T-helper 2 cell treated with Interferon-gamma antibody and Interleukin-4, amounts not matched to agents 5 μg/mL and 100 μg/mL, for 36 hours (primary cell): ENCODE measurements at regions not wholly inside any gene's neighbourhood (a gene's known extent, or its start where the extent isn't known, plus 50 kb on each side); places are given as distances from the start of the nearest gene placed in this dataset.

ENCODE experiments used
- DNase-seq: peaks from one replicate; pipeline ENCODE4 v3.0.0; 2021; ENCODE audit warnings: low spot score
- H3K27ac Mint-ChIP-seq: one replicate; pipeline ENCODE4 v1.8.0; 2021; ENCODE audit warnings: mild to moderate bottlenecking, mixed read lengths
- H3K27me3 Mint-ChIP-seq: one replicate; pipeline ENCODE4 v1.8.0; 2021; ENCODE audit warnings: low read depth, mixed read lengths
- H3K36me3 Mint-ChIP-seq: one replicate; pipeline ENCODE4 v1.8.0; 2021; ENCODE audit warnings: low read depth, mixed read lengths
- H3K4me1 Mint-ChIP-seq: one replicate; pipeline ENCODE4 v1.8.0; 2021; ENCODE audit warnings: low read depth, mixed read lengths
- H3K4me3 Mint-ChIP-seq: one replicate; pipeline ENCODE4 v1.8.0; 2022; ENCODE audit warnings: mild to moderate bottlenecking, moderate library complexity, mixed read lengths
- H3K9me3 Mint-ChIP-seq: one replicate; pipeline ENCODE4 v1.8.0; 2021; ENCODE audit warnings: mixed read lengths

DNA sequence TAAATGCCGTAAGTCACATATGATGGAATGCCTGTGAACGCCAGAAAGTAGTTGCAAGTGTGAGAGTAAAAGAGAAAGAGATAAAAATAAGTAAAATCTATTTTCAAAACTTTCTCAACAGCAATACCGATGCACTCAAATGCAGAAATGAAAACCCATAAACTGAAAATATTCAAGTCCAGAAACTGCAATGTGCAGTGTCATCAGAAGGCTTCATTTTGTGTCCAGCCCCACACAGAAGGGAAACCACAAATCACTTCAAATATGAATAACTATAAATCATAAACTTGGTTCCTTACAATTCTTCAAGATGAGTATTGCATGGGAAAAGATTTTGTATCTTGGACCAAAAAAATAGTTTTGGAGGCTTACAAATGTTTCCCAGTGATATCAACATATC, 375.2 kb upstream of the ANO5 start:
- Mint-ChIP-seq H3K36me3 (no peaks in the 10 kb centered on the region), H3K4me1 (no peaks in the 10 kb centered on the region), H3K4me3 (no peak overlapping the region), H3K27ac (no peak overlapping the region), H3K9me3 (peaks cover 17% of the 10 kb centered on the region), H3K27me3 (no peaks in the 10 kb centered on the region)
- no peak for DNase-seq

GRCh38 chr11:21820176-21820575, 372.7 kb upstream of the ANO5 start:
- Mint-ChIP-seq H3K4me1 (no peaks in the 10 kb centered on the region), H3K36me3 (no peaks in the 10 kb centered on the region), H3K9me3 (peaks cover 10% of the 10 kb centered on the region), H3K27ac (no peak overlapping the region), H3K27me3 (no peaks in the 10 kb centered on the region), H3K4me3 (no peak overlapping the region)
- no peak for DNase-seq

- Mint-ChIP-seq H3K36me3 (no peaks in the 10 kb centered on the region), H3K9me3 (peaks cover 7% of the 10 kb centered on the region), H3K4me3 (no peak overlapping the region), H3K27me3 (no peaks in the 10 kb centered on the region), H3K27ac (no peak overlapping the region), H3K4me1 (no peaks in the 10 kb centered on the region)
- no peak for DNase-seq
These were observed 367.8 kb upstream of the ANO5 start for GRCh38 chr11:21825127-21825526.

- Mint-ChIP-seq H3K36me3 (no peaks in the 10 kb centered on the region), H3K9me3 (peaks cover 15% of the 10 kb centered on the region), H3K4me1 (no peaks in the 10 kb centered on the region), H3K27ac (no peak overlapping the region), H3K27me3 (no peaks in the 10 kb centered on the region), H3K4me3 (no peak overlapping the region)
- no peak for DNase-seq
These were observed 354.5 kb upstream of the ANO5 start for GRCh38 chr11:21838427-21838826.

GRCh38 chr11:21839796-21840195, 353.1 kb upstream of the ANO5 start:
- Mint-ChIP-seq H3K36me3 (no peaks in the 10 kb centered on the region), H3K27ac (no peak overlapping the region), H3K4me3 (no peak overlapping the region), H3K27me3 (no peaks in the 10 kb centered on the region), H3K4me1 (no peaks in the 10 kb centered on the region), H3K9me3 (peaks cover 12% of the 10 kb centered on the region)
- no peak for DNase-seq

- H3K27me3 Mint-ChIP-seq = no peaks in the 10 kb centered on the region
- H3K9me3 Mint-ChIP-seq = peaks cover 11% of the 10 kb centered on the region
- H3K36me3 Mint-ChIP-seq = no peaks in the 10 kb centered on the region
- no peaks in the 10 kb centered on the region for H3K4me1 Mint-ChIP-seq
- H3K27ac Mint-ChIP-seq = no peak overlapping the region
- DNase-seq = no peak
- H3K4me3 Mint-ChIP-seq = no peak overlapping the region
These were observed 331.6 kb upstream of the ANO5 start for GRCh38 chr11:21861314-21861713.

- no peak for DNase-seq
- H3K4me3 Mint-ChIP-seq = no peak overlapping the region
- H3K27me3 Mint-ChIP-seq = no peaks in the 10 kb centered on the region
- H3K36me3 Mint-ChIP-seq = no peaks in the 10 kb centered on the region
- peaks cover 5% of the 10 kb centered on the region for H3K9me3 Mint-ChIP-seq
- no peaks in the 10 kb centered on the region for H3K4me1 Mint-ChIP-seq
- no peak overlapping the region for H3K27ac Mint-ChIP-seq
These were observed 327.3 kb upstream of the ANO5 start for GRCh38 chr11:21865541-21865940.

DNA sequence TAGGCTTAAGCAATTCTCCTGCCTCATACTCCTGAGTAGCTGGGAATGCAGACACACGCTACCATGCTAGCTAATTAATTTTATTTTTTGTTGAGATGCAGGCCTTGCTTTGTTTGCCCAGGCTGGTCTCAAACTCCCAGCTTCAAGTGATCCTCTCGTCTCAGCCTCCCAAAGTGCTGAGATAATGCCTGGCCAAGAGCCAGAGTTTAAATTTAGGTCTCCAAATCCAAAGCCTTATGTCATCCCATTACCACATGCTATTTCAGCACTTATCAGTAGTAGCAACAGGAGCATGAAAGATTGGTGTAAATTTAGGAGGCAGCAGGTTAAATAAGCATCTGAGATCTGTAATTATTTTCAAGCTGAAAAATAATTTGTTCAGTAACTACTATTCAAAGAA, 326.1 kb upstream of the ANO5 start:
- H3K9me3 Mint-ChIP-seq = peaks cover 5% of the 10 kb centered on the region
- no peak for DNase-seq
- H3K4me3 Mint-ChIP-seq = no peak overlapping the region
- H3K27me3 Mint-ChIP-seq = no peaks in the 10 kb centered on the region
- no peak overlapping the region for H3K27ac Mint-ChIP-seq
- no peaks in the 10 kb centered on the region for H3K4me1 Mint-ChIP-seq
- no peaks in the 10 kb centered on the region for H3K36me3 Mint-ChIP-seq

DNA sequence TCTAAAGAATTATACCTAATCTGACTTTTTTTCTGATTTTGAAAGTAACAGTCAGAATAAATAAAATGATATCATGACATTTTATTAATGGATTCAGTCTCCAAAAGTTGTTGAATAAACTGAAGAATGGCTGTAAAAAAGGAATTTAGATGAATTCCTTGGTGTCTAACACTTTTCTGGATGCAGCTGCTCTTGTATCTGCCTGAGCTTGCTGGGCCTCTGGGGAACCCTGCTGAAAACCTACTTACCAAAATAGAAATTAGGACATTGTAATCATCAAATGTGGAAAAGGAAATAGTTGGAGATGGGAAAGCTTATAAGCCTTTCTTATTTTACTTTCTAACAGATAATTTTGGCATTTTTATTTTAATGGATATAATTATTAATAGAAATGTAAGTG, 315.7 kb upstream of the ANO5 start:
- H3K36me3 Mint-ChIP-seq = no peaks in the 10 kb centered on the region
- H3K27ac Mint-ChIP-seq = no peak overlapping the region
- no peaks in the 10 kb centered on the region for H3K27me3 Mint-ChIP-seq
- DNase-seq = no peak
- H3K4me1 Mint-ChIP-seq = no peaks in the 10 kb centered on the region
- H3K9me3 Mint-ChIP-seq = peaks cover 13% of the 10 kb centered on the region
- no peak overlapping the region for H3K4me3 Mint-ChIP-seq

GRCh38 chr11:21883354-21883753, 309.5 kb upstream of the ANO5 start:
- Mint-ChIP-seq H3K27ac (no peak overlapping the region), H3K4me3 (no peak overlapping the region), H3K9me3 (peaks cover 3% of the 10 kb centered on the region), H3K27me3 (no peaks in the 10 kb centered on the region), H3K36me3 (no peaks in the 10 kb centered on the region), H3K4me1 (no peaks in the 10 kb centered on the region)
- DNase-seq = no peak

DNA sequence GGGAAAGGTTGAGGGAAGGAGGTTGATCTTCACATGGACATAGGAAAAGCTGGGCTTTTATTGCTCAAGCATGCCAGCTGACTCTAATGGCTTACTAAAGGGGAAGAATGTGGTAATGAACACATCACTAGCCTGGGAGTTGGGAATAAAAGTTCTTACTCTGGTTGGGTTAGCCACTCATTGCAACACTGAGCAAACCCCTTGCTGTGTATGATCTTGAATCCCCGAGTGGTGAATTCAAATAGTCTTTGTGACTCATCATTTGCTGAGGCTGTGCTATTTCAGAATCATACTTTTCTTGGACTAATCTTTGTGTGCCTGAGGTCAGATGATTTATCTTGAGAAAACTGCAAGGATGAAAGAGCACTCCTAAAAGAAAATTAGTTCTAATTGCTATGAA, 304.1 kb upstream of the ANO5 start:
- Mint-ChIP-seq H3K9me3 (peaks cover 13% of the 10 kb centered on the region), H3K36me3 (no peaks in the 10 kb centered on the region), H3K4me1 (no peaks in the 10 kb centered on the region), H3K27ac (no peak overlapping the region), H3K27me3 (no peaks in the 10 kb centered on the region), H3K4me3 (no peak overlapping the region)
- DNase-seq = no peak

- Mint-ChIP-seq H3K27me3 (no peaks in the 10 kb centered on the region), H3K4me1 (no peaks in the 10 kb centered on the region), H3K4me3 (no peak overlapping the region), H3K9me3 (peaks cover 23% of the 10 kb centered on the region), H3K27ac (no peak overlapping the region), H3K36me3 (no peaks in the 10 kb centered on the region)
- no peak for DNase-seq
These were observed 299.9 kb upstream of the ANO5 start for GRCh38 chr11:21892736-21893564.

DNA sequence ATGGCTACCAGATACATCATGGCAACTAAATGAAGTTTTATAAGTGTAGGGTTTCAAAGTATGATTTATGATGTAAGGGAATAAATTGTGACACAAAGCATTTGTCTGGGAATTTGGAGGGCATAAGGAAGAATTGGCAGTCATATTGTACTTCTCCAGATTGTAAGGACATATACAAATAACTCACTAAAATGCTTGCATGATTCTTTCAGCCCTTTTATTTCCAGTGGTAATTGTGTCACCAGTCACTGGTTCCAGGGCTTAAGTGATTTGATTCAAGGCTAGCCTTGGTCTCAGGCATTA, 299.4 kb upstream of the ANO5 start:
- Mint-ChIP-seq H3K27me3 (no peaks in the 10 kb centered on the region), H3K9me3 (peaks cover 23% of the 10 kb centered on the region), H3K4me3 (no peak overlapping the region), H3K4me1 (no peaks in the 10 kb centered on the region), H3K36me3 (no peaks in the 10 kb centered on the region), H3K27ac (no peak overlapping the region)
- no peak for DNase-seq

GRCh38 chr11:21894492-21894891, 298.4 kb upstream of the ANO5 start:
- Mint-ChIP-seq H3K36me3 (no peaks in the 10 kb centered on the region), H3K27me3 (no peaks in the 10 kb centered on the region), H3K4me1 (no peaks in the 10 kb centered on the region), H3K27ac (no peak overlapping the region), H3K4me3 (no peak overlapping the region), H3K9me3 (peaks cover 23% of the 10 kb centered on the region)
- DNase-seq = no peak

- no peak overlapping the region for H3K4me3 Mint-ChIP-seq
- H3K9me3 Mint-ChIP-seq = peaks cover 21% of the 10 kb centered on the region
- no peaks in the 10 kb centered on the region for H3K36me3 Mint-ChIP-seq
- H3K27me3 Mint-ChIP-seq = no peaks in the 10 kb centered on the region
- no peak for DNase-seq
- H3K27ac Mint-ChIP-seq = no peak overlapping the region
- no peaks in the 10 kb centered on the region for H3K4me1 Mint-ChIP-seq
These were observed 297.2 kb upstream of the ANO5 start for GRCh38 chr11:21895686-21896085.
